Panc1 (cell line): ENCODE measurements at regions not wholly inside any gene's neighbourhood (a gene's known extent, or its start where the extent isn't known, plus 50 kb on each side); places are given as distances from the start of the nearest gene placed in this dataset.

Experiments used
- ATAC-seq: fragments of 200-7000 bp; cut with Tn5 transposase; 2 replicates; pipeline ENCODE4 v1.9.1; 2020; ENCODE audit warnings: mild to moderate bottlenecking, moderate library complexity
- BruUV-seq: library from RNA; stranded (reverse); fragments of 400-500 nt; replicated peaks from 2 replicates; lab custom pipeline; 2021; lab: Mats Ljungman, UMichigan
- CTCF ChIA-PET: fragments of 300-600 bp; sonication (Branson Sonifier 250); formaldehyde crosslinking; loops from one replicate; lab custom pipeline; 2022; ENCODE audit warnings: antibody characterized with exemption; lab: Charles Lee
- POLR2A ChIA-PET: fragments of 300-600 bp; sonication (Branson Sonifier 250); formaldehyde crosslinking; loops from one replicate; lab custom pipeline; 2022; ENCODE audit warnings: antibody characterized with exemption; lab: Charles Lee
- DNase-seq: peaks from one replicate; pipeline ENCODE4 v3.0.0-alpha.2; 2010; ENCODE audit warnings: low read depth, low spot score
- H3K27ac ChIP-seq: 2 replicates; pipeline ENCODE4 v1.5.1; 2011; ENCODE audit warnings: mild to moderate bottlenecking, low read length, inconsistent platforms
- H3K27me3 ChIP-seq: fragments of 200-500 bp; sonication (Bioruptor generic); 2 replicates; pipeline ENCODE4 v1.6.0; 2014; ENCODE audit warnings: low read length, inconsistent platforms; ENCODE audit not compliant: control insufficient read depth, insufficient read depth
- H3K36me3 ChIP-seq: fragments of 200-500 bp; sonication (Bioruptor generic); 2 replicates; pipeline ENCODE4 v1.5.1; 2014; ENCODE audit warnings: inconsistent platforms, mild to moderate bottlenecking, low read length, moderate library complexity; ENCODE audit not compliant: control insufficient read depth, insufficient read depth
- H3K4me1 ChIP-seq: 2 replicates; pipeline ENCODE4 v1.5.1; 2011; ENCODE audit warnings: inconsistent platforms, mild to moderate bottlenecking, low read length, moderate library complexity; ENCODE audit not compliant: control insufficient read depth, insufficient read depth
- H3K4me3 ChIP-seq, 2 experiments: 2 replicates each; pipeline ENCODE4 v1.5.1; 2011 to 2012; ENCODE audit warnings: low read depth in 2 of 2, low read length in 2 of 2, mild to moderate bottlenecking in 2 of 2, inconsistent platforms in 1 of 2, moderate library complexity in 1 of 2
- H3K9me3 ChIP-seq: fragments of 200-500 bp; sonication (Bioruptor generic); 2 replicates; pipeline ENCODE4 v1.5.1; 2014; ENCODE audit warnings: low read depth, mild to moderate bottlenecking, inconsistent platforms, low read length, moderate library complexity; ENCODE audit not compliant: control insufficient read depth, insufficient read depth
- CTCF ChIP-seq: fragments of 450-650 bp; IDR thresholded peaks from 2 replicates; pipeline ENCODE4 v1.5.1; 2017; ENCODE audit warnings: mild to moderate bottlenecking
- POLR2AphosphoS5 ChIP-seq: IDR thresholded peaks from 2 replicates; pipeline ENCODE4 v1.6.1; 2012; ENCODE audit warnings: mild to moderate bottlenecking, low read depth, low read length, moderate library complexity
- REST ChIP-seq, 2 experiments: IDR thresholded peaks; 2 replicates each; pipeline ENCODE4 v1.6.1; 2011 to 2012; ENCODE audit warnings: low read depth in 2 of 2, control low read depth in 1 of 2, low read length in 1 of 2, mild to moderate bottlenecking in 1 of 2, moderate library complexity in 1 of 2; ENCODE audit not compliant: insufficient read depth in 1 of 2
- SIN3A ChIP-seq: IDR thresholded peaks from 2 replicates; pipeline ENCODE4 v1.6.1; 2012; ENCODE audit warnings: low read depth, mild to moderate bottlenecking, low read length, moderate library complexity, borderline replicate concordance; ENCODE audit not compliant: insufficient read depth
- TCF7L2 ChIP-seq: IDR thresholded peaks from 2 replicates; pipeline ENCODE4 v1.6.1; 2011; ENCODE audit warnings: mild to moderate bottlenecking, low read depth, low read length, inconsistent platforms
- in situ Hi-C: cut with HindIII; loops from 2 replicates; pipeline ENCODE4 v1.10.0; 2016; ENCODE audit warnings: low sequenced_read_pairs, low pct_unique_long_range_greater_than_20kb
- intact Hi-C: fragments of 100-400 bp; cut with micrococcal nuclease; formaldehyde crosslinking; loops from one replicate; pipeline ENCODE4 v1.10.0; 2022; ENCODE audit not compliant: unreplicated experiment

GRCh38 chr2:153601812-153602211 lies 123.2 kb upstream of the RPRM start:
- H3K9me3 ChIP-seq = no peaks in the 10 kb centered on the region
- H3K4me1 ChIP-seq = no peaks in the 10 kb centered on the region
- ChIA-PET POLR2A (no interaction called here), CTCF (no interaction called here)
- ATAC-seq = no peak
- H3K4me3 ChIP-seq = no peak overlapping the region
- BruUV-seq = no TSS peak
- intact Hi-C loops (no loop called here), in situ Hi-C loops (no loop called here)
- no peaks in the 10 kb centered on the region for H3K36me3 ChIP-seq
- no peak overlapping the region for H3K27ac ChIP-seq
- TF ChIP-seq REST (IDR thresholded peaks at IDR 0.05; ENCODE audit: insufficient read depth in 1 of 2, low read depth in 2 of 2, low read length in 1 of 2) (no peak), POLR2AphosphoS5 (no peak), CTCF (no peak), TCF7L2 (no peak), SIN3A (no peak)
- no peak for DNase-seq
- no peaks in the 10 kb centered on the region for H3K27me3 ChIP-seq

- BruUV-seq = no TSS peak
- no peaks in the 10 kb centered on the region for H3K4me1 ChIP-seq
Measured at GRCh38 chr2:153604133-153604532, 125.6 kb upstream of the RPRM start.

More at GRCh38 chr2:153604133-153604532, 125.6 kb upstream of the RPRM start:
- Histone ChIP-seq H3K27ac (no peak overlapping the region), H3K9me3 (no peaks in the 10 kb centered on the region), H3K27me3 (no peaks in the 10 kb centered on the region), H3K4me3 (no peak overlapping the region), H3K36me3 (no peaks in the 10 kb centered on the region)
- ChIA-PET POLR2A (no interaction called here), CTCF (no interaction called here)
- in situ Hi-C loops (no loop called here), intact Hi-C loops (no loop called here)
- ATAC-seq (no peak), DNase-seq (no peak)
- TF ChIP-seq POLR2AphosphoS5 = no peak
- TF ChIP-seq CTCF = no peak
- no peak for TF ChIP-seq TCF7L2
- TF ChIP-seq REST (IDR thresholded peaks at IDR 0.05; ENCODE audit: insufficient read depth in 1 of 2, low read depth in 2 of 2, low read length in 1 of 2) = no peak
- TF ChIP-seq SIN3A = no peak
